ENCODE measurements at regions not wholly inside any gene's neighbourhood (a gene's known extent, or its start where the extent isn't known, plus 50 kb on each side); places are given as distances from the start of the nearest gene placed in this dataset.

DNA sequence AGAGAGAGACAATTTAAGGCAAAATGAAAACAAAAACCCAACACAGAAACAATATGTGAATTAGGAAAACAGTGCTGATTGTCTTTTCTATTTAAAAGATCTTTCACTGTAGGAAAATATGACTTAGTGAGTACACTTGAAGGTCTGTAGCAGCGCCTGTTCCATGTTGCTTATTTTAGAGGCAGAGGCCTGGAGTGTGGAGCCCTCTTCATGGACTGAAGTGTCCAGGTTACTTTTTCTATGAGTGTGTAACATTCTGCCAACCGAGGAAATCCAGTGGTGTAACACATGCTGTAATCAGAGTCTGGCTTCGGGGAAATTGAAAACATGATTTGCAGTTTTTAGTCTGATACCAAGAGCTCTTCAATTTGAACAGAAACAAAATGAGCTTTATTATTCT lies 64.0 kb upstream of the GPRIN3 start:
- TF ChIP-seq CTCF (IDR thresholded peaks at IDR 0.05; ENCODE audit: low read length) (no peak), EZH2phosphoT487 (IDR thresholded peaks at IDR 0.05; ENCODE audit: low read length) (no peak), EZH2 (optimal IDR thresholded peaks at IDR 0.05; ENCODE audit: low read depth, low read length) (no peak)

Data from MM.1S (cell line).